RWPE1 (cell line): ENCODE measurements at regions not wholly inside any gene's neighbourhood (a gene's known extent, or its start where the extent isn't known, plus 50 kb on each side); places are given as distances from the start of the nearest gene placed in this dataset.

Source experiments
- CTCF ChIA-PET: fragments of 350-600 bp; sonication (Branson Sonifier 250); formaldehyde crosslinking; extraction: SDS; loops from one replicate; lab custom pipeline; 2021; lab: Yijun Ruan, JAX
- POLR2A ChIA-PET: fragments of 400-600 bp; formaldehyde crosslinking; extraction: SDS; loops from one replicate; lab custom pipeline; 2020; ENCODE audit warnings: antibody characterized with exemption; ENCODE audit not compliant: low non-redundant PET; lab: Yijun Ruan, JAX
- DNase-seq: peaks from one replicate; pipeline ENCODE4 v3.0.0; 2012; ENCODE audit warnings: low spot score
- H3K27ac ChIP-seq: fragments of 450-650 bp; 2 replicates; pipeline ENCODE4 v1.5.1; 2017
- TF ChIP-seq, protein P1 (sequence below): fragments of 450-650 bp; conservative IDR thresholded peaks from 2 replicates; pipeline ENCODE4 v1.5.1; 2017; ENCODE audit warnings: low read depth, mild to moderate bottlenecking

DNA sequence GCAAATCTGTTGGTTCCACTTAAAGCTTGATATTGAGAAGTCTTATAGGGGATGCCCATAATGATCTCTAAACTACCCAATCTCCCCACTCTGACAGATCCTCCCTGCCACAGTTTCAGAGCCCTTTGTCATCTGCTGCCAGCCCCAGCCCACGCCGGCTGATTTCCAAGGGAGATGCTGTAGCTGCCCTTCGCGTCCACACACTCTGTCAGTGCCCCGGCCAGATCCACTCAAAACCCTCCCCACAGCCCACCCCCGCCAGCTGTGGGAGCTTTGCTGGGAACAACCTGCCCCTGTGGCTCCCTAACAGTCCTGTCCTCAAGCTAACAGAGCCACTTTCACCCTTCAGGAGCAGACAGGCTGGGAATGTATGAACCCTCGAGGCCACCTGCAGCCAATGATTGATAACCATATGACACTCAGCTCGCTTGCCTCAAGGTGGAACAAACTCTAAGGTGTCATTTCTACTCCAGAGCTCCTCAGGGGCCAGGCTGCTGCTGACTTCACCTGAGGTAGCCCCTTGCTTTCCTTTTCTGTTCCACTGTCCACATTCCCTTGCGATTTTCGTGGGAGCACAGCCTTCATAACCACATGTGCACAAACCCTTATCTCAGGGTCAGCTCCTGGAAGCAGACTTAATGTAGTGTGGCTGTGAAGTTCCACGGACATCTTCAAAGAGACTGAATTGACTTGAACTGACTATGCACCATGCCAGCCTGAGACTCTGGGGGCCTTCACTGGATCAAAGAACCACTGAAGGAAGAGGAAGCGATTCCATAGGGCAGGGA is 92.6 kb upstream of the LGALSL start:
- DNase-seq, result no peak
- H3K27ac ChIP-seq, result peak overlapping the region; percentile 71
- CTCF ChIA-PET, result interaction anchor here (0.7 to 1.3 kb wide), 2 partner anchors 30 to 125 kb away, joined by 3 to 5 read pairs (median 3); no protein-coding TSS in a partner anchor
- TF ChIP-seq, protein P1, sequence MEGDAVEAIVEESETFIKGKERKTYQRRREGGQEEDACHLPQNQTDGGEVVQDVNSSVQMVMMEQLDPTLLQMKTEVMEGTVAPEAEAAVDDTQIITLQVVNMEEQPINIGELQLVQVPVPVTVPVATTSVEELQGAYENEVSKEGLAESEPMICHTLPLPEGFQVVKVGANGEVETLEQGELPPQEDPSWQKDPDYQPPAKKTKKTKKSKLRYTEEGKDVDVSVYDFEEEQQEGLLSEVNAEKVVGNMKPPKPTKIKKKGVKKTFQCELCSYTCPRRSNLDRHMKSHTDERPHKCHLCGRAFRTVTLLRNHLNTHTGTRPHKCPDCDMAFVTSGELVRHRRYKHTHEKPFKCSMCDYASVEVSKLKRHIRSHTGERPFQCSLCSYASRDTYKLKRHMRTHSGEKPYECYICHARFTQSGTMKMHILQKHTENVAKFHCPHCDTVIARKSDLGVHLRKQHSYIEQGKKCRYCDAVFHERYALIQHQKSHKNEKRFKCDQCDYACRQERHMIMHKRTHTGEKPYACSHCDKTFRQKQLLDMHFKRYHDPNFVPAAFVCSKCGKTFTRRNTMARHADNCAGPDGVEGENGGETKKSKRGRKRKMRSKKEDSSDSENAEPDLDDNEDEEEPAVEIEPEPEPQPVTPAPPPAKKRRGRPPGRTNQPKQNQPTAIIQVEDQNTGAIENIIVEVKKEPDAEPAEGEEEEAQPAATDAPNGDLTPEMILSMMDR, result no peak
- POLR2A ChIA-PET, result no interaction called here

DNA sequence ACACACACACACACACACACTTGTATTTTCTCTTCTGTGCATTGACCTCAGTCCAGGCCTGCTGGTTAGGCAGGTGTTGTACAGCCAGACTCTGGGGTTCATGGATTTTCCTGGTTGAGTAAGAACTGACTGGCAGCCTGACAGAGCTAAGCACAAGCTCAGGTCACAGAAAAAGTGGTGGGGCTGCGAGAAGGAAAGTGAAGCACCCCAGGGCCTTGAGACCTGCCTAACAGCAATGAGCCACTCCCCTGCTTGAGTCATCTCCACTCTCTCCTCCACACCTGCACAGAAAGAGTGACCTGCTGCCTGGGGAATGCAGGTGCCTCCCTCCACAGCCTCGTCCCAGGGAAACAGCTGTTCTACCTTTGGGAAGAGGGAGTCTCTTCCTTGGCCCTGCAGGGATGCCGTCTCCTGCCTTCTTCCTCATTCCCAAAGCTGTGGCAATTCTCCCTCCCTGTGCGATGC is 91.4 kb upstream of the LGALSL start:
- DNase-seq, result peak; percentile 89
- peak overlapping the region; percentile 71 for H3K27ac ChIP-seq
- CTCF ChIA-PET, result interaction anchor here (0.5 to 1.1 kb wide), 5 partner anchors 32 to 165 kb away, joined by 3 to 6 read pairs (median 4); no protein-coding TSS in a partner anchor
- POLR2A ChIA-PET, result no interaction called here
- TF ChIP-seq, protein P1, result no peak

DNA sequence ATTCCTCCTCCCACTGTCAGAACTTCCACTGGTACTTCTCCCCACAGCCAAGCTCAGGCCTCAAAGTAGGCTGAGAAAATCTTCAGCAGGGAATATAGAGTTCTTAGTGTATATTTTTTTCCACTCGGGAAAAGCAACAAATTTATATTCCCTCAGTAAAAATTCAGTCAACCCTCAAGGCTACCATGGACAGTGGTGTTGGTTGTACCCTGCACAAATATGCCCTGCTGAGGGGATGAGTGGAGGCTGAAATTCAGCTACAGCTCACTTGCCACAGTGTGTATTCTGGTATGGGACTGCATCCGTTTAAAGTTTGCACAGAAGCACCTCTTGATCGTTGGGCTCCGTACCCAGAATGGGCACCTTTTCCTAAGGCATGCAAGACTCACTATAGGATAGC is 90.8 kb upstream of the LGALSL start:
- TF ChIP-seq, protein P1, result no peak
- DNase-seq, result no peak
- peak overlapping the region; percentile 71 for H3K27ac ChIP-seq
- POLR2A ChIA-PET, result interaction anchor here (0.6 kb wide), 1 partner anchor 32 kb away, joined by 3 read pairs; no protein-coding TSS in a partner anchor
- CTCF ChIA-PET, result interaction anchor here (0.5 to 1.2 kb wide), 3 partner anchors 34 to 164 kb away, joined by 3 to 4 read pairs (median 4); no protein-coding TSS in a partner anchor

DNA sequence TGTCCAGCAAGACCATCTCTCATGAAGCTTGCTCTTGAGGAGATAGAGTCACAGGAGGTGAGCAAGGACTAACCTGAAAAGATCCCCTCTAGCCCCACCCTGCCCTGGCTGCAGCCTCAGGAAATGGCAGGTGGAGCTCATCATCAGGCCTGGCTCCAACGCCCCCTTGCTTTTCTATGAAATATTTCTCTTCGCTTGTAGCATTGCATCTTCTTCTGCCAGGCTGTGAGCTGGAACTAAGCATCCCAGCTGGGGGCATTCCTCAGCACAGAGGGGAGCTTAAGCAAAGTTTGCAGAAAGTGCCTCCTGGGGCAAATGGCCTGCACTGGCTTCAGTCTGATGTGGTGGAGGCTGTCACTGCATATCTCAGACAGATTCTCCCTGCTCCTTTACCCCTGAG is 90.1 kb upstream of the LGALSL start:
- POLR2A ChIA-PET, result interaction anchor here (0.6 kb wide), 1 partner anchor 744 kb away, joined by 3 read pairs; no protein-coding TSS in a partner anchor
- CTCF ChIA-PET, result interaction anchor here (1.2 kb wide), 1 partner anchor 124 kb away, joined by 3 read pairs; no protein-coding TSS in a partner anchor

DNA sequence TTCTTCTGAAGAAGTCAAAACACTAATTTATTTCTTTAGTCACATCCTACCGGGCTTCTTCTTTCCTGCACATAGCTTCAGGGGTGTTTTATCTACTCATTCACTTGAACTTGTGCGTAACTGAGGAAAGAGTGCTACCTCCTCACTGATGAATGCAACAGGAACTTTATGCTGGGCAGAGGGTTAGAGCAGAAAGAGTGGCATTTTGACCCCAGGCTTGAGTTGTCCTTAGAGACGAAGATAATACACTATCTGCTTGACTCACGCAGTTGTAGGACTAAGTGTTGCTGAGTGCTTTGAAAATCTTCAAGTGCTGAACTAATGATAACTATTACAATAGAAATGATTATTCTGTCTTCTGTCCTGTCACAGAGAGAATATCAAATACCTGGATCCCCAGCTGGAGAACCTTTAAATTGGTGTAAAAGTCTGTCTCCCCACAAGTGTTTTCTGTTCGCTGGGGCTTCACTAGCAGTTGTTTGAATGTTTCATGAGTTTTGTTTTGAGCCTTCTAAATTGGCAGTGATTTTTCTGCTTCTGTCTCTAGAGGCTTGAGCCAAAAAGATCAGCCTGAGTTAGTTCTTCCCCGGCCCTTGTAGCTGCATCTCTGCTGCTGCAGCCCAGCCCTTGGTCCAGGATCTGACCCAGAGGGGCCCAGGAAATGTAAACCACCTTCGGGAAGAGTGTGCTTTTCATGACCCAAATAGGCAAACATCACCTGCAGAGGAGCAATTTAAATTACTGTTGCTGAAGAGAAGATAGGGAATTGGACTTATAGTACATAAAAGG is 86.3 kb upstream of the LGALSL start:
- no peak overlapping the region for H3K27ac ChIP-seq
- TF ChIP-seq, protein P1, result no peak
- ChIA-PET CTCF (no interaction called here), POLR2A (no interaction called here)
- no peak for DNase-seq

More for the DNA sequence above, 90.1 kb upstream of the LGALSL start:
- DNase-seq, result no peak
- H3K27ac ChIP-seq, result no peak overlapping the region
- TF ChIP-seq, protein P1, result no peak

DNA sequence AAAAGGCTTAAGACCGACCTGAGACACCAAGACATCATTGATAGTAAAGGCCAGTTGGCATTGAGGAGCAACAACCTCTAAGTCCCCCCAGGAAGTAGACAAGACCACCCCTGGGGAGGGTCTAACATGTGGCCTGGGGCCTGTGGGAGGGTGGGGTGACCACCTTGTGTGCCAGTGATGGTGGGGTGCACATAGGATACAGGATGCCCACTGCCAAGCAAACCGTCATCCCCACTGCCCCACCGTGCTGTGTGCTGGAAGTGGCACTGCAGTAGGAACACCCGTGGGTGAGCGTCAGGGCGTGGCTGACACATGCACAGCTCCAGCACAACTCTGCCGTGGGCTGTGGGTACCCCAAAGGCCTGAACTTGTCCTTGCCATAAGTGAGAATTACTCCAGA is 84.3 kb upstream of the LGALSL start:
- TF ChIP-seq, protein P1, result no peak
- ChIA-PET POLR2A (no interaction called here), CTCF (no interaction called here)
- no peak for DNase-seq
- no peak overlapping the region for H3K27ac ChIP-seq
